Lower leg skin (tissue), 3 donors: ENCODE measurements at regions not wholly inside any gene's neighbourhood (a gene's known extent, or its start where the extent isn't known, plus 50 kb on each side); places are given as distances from the start of the nearest gene placed in this dataset.

Source experiments
- POLR2A ChIP-seq, 2 donors: fragments of 450-650 bp; IDR thresholded peaks; one replicate each; pipeline ENCODE4 v1.6.1; 2016 to 2017; ENCODE audit warnings: antibody characterized with exemption in 2 of 2, mild to moderate bottlenecking in 1 of 2, moderate library complexity in 1 of 2
- TF ChIP-seq, protein P1 (sequence below), 3 donors: fragments of 450-650 bp; IDR thresholded peaks; one replicate each; pipeline ENCODE4 v1.5.1; 2016; ENCODE audit warnings: antibody characterized with exemption in 3 of 3, mild to moderate bottlenecking in 3 of 3, moderate library complexity in 2 of 3

DNA sequence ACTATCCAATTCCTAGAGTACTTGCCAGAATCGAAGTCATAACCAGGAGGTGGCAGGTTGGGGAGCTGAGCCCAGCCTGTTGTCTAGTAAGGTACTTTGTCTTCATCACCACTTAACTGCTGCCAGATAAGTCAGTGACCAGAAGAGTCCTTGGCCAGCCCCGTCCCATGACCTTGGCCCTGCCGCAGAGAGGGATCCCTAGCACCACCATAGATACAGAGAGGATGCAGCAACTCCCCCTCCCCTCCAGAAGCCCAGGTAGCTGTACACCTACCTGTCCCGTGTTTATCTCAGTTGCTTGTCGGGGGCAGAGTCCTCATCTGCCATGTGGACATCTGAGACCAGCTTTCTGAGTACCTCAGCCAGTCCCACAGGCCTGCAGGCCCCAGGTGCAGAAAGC, 153.6 kb upstream of the TP63 start:
- no peak for TF ChIP-seq POLR2A (IDR thresholded peaks at IDR 0.05)
- TF ChIP-seq, protein P1, sequence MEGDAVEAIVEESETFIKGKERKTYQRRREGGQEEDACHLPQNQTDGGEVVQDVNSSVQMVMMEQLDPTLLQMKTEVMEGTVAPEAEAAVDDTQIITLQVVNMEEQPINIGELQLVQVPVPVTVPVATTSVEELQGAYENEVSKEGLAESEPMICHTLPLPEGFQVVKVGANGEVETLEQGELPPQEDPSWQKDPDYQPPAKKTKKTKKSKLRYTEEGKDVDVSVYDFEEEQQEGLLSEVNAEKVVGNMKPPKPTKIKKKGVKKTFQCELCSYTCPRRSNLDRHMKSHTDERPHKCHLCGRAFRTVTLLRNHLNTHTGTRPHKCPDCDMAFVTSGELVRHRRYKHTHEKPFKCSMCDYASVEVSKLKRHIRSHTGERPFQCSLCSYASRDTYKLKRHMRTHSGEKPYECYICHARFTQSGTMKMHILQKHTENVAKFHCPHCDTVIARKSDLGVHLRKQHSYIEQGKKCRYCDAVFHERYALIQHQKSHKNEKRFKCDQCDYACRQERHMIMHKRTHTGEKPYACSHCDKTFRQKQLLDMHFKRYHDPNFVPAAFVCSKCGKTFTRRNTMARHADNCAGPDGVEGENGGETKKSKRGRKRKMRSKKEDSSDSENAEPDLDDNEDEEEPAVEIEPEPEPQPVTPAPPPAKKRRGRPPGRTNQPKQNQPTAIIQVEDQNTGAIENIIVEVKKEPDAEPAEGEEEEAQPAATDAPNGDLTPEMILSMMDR (IDR thresholded peaks at IDR 0.05): no peak
